Keratinocyte (primary cell): ENCODE measurements at regions not wholly inside any gene's neighbourhood (a gene's known extent, or its start where the extent isn't known, plus 50 kb on each side); places are given as distances from the start of the nearest gene placed in this dataset.

Experiments used
- DNase-seq: peaks from one replicate; pipeline ENCODE4 v3.0.0-alpha.2; 2011; ENCODE audit warnings: low read depth, missing footprints, low spot score
- FAIRE-seq: peaks from 2 replicates; lab custom pipeline; 2011; peaks lifted over from hg19 to GRCh38; lab: Jason Lieb, UNC
- H2AFZ ChIP-seq: 2 replicates; pipeline ENCODE4 v1.6.0; 2012; ENCODE audit warnings: low read length, control low read depth, inconsistent platforms; ENCODE audit not compliant: control insufficient read depth
- H3K27ac ChIP-seq: 2 replicates; pipeline ENCODE4 v1.5.1; 2011; ENCODE audit warnings: low read length; ENCODE audit not compliant: control insufficient read depth, insufficient read depth
- H3K27me3 ChIP-seq: 3 replicates; pipeline ENCODE4 v1.6.0; 2011; ENCODE audit warnings: low read length; ENCODE audit not compliant: control insufficient read depth, insufficient read depth; ENCODE audit errors: extremely low read depth
- H3K36me3 ChIP-seq, 2 experiments: 2 replicates in 1 of 2; 3 replicates in 1 of 2; pipeline ENCODE4 v1.5.1; 2011; ENCODE audit warnings: low read length in 2 of 2, mild to moderate bottlenecking in 1 of 2; ENCODE audit not compliant: control insufficient read depth in 2 of 2, insufficient read depth in 2 of 2; ENCODE audit errors: extremely low read depth in 1 of 2
- H3K4me1 ChIP-seq: 3 replicates; pipeline ENCODE4 v1.5.1; 2011; ENCODE audit warnings: low read length; ENCODE audit not compliant: control insufficient read depth, insufficient read depth; ENCODE audit errors: extremely low read depth
- H3K4me2 ChIP-seq: 3 replicates; pipeline ENCODE4 v1.6.0; 2011; ENCODE audit warnings: low read depth, low read length; ENCODE audit not compliant: control insufficient read depth, insufficient read depth; ENCODE audit errors: extremely low read depth
- H3K4me3 ChIP-seq, 3 experiments: fragments of 200-600 bp in 1 of 3; sonication (generic) in 1 of 3; 2 replicates in 2 of 3; 3 replicates in 1 of 3; pipeline ENCODE4 v1.5.1; 2011 to 2016; ENCODE audit warnings: low read length in 3 of 3, mild to moderate bottlenecking in 3 of 3, control low read depth in 2 of 3, inconsistent platforms in 1 of 3, low read depth in 1 of 3, mixed read lengths in 1 of 3, mixed run types in 1 of 3, moderate library complexity in 1 of 3; ENCODE audit not compliant: control insufficient read depth in 2 of 3, insufficient read depth in 2 of 3; ENCODE audit errors: extremely low read depth in 1 of 3
- H3K79me2 ChIP-seq: 2 replicates; pipeline ENCODE4 v1.6.0; 2012; ENCODE audit warnings: low read length; ENCODE audit not compliant: control insufficient read depth, insufficient read depth
- H3K9ac ChIP-seq: 3 replicates; pipeline ENCODE4 v1.6.0; 2011; ENCODE audit warnings: low read length; ENCODE audit not compliant: control insufficient read depth, insufficient read depth; ENCODE audit errors: extremely low read depth
- H3K9me1 ChIP-seq: 3 replicates; pipeline ENCODE4 v1.6.0; 2011; ENCODE audit warnings: low read length; ENCODE audit not compliant: control insufficient read depth, insufficient read depth; ENCODE audit errors: extremely low read depth
- H3K9me3 ChIP-seq: 2 replicates; pipeline ENCODE4 v1.5.1; 2012; ENCODE audit warnings: low read depth, low read length; ENCODE audit not compliant: control insufficient read depth
- H4K20me1 ChIP-seq: 3 replicates; pipeline ENCODE4 v1.6.0; 2011; ENCODE audit warnings: low read length; ENCODE audit not compliant: control insufficient read depth, insufficient read depth; ENCODE audit errors: extremely low read depth
- CTCF ChIP-seq, 3 experiments: IDR thresholded peaks in 1 of 3; conservative IDR thresholded peaks in 1 of 3; optimal IDR thresholded peaks in 1 of 3; 2 replicates in 2 of 3; 3 replicates in 1 of 3; pipeline versions ENCODE3 to v1.5.1; 2011; ENCODE audit warnings: low read length in 3 of 3, mild to moderate bottlenecking in 3 of 3, moderate library complexity in 2 of 3, control low read depth in 1 of 3, inconsistent platforms in 1 of 3; ENCODE audit not compliant: insufficient read depth in 2 of 3; ENCODE audit errors: extremely low read depth in 1 of 3
- EZH2 ChIP-seq: IDR thresholded peaks from one replicate; pipeline ENCODE4 v1.6.1; 2012; ENCODE audit warnings: inconsistent platforms, mild to moderate bottlenecking, low read length, moderate library complexity
- dilution Hi-C: fragments of 300-500 bp; cut with MboI; formaldehyde crosslinking; loops from one replicate; pipeline ENCODE4 v1.7.0; 2020; ENCODE audit warnings: low sequenced_read_pairs; ENCODE audit not compliant: extremely low pct_ligation_motif_present

- Histone ChIP-seq H3K27ac (no peak overlapping the region), H3K79me2 (no peaks in the 10 kb centered on the region), H3K4me2 (no peak overlapping the region), H3K4me1 (no peaks in the 10 kb centered on the region), H2AFZ (no peak overlapping the region), H3K4me3 (no peak overlapping the region), H3K9ac (no peak overlapping the region), H4K20me1 (no peaks in the 10 kb centered on the region), H3K9me1 (no peaks in the 10 kb centered on the region), H3K36me3 (no peaks in the 10 kb centered on the region), H3K9me3 (no peaks in the 10 kb centered on the region), H3K27me3 (no peaks in the 10 kb centered on the region)
- FAIRE-seq (no peak), DNase-seq (no peak)
- no peak for TF ChIP-seq EZH2
- dilution Hi-C loops, result no loop called here
Measured at GRCh38 chr12:113655479-113655878, 183.8 kb upstream of the LHX5 start.

GRCh38 chr12:113651662-113652061, 180.0 kb upstream of the LHX5 start:
- no peaks in the 10 kb centered on the region for H3K27me3 ChIP-seq
- no peak for DNase-seq

More at GRCh38 chr12:113651662-113652061, 180.0 kb upstream of the LHX5 start:
- Histone ChIP-seq H3K4me3 (no peak overlapping the region), H3K79me2 (no peaks in the 10 kb centered on the region), H4K20me1 (no peaks in the 10 kb centered on the region), H3K9ac (no peak overlapping the region), H3K27ac (no peak overlapping the region), H2AFZ (no peak overlapping the region), H3K4me1 (no peaks in the 10 kb centered on the region), H3K9me1 (no peaks in the 10 kb centered on the region), H3K36me3 (no peaks in the 10 kb centered on the region), H3K4me2 (no peak overlapping the region), H3K9me3 (no peaks in the 10 kb centered on the region)
- TF ChIP-seq CTCF (optimal IDR thresholded peaks at IDR 0.05 in 1 of 3, IDR thresholded peaks at IDR 0.05 in 1 of 3, conservative IDR thresholded peaks at IDR 0.05 in 1 of 3; ENCODE audit: extremely low read depth in 1 of 3, insufficient read depth in 2 of 3, low read length in 3 of 3) (no peak), EZH2 (no peak)
- no peak for FAIRE-seq
- dilution Hi-C loops, result no loop called here
